SU-DHL-6 (cell line): ENCODE measurements at regions not wholly inside any gene's neighbourhood (a gene's known extent, or its start where the extent isn't known, plus 50 kb on each side); places are given as distances from the start of the nearest gene placed in this dataset.

ENCODE experiments used
- H2AFZ ChIP-seq: fragments of 200-600 bp; sonication (generic); 2 replicates; pipeline ENCODE4 v1.6.1; 2014; ENCODE audit warnings: low read depth, mild to moderate bottlenecking, moderate library complexity, mixed read lengths, antibody characterized with exemption, low read length; ENCODE audit not compliant: severe bottlenecking
- H3F3A ChIP-seq: fragments of 200-600 bp; shearing (Covaris generic); 2 replicates; pipeline ENCODE4 v1.6.0; 2016; ENCODE audit warnings: antibody characterized with exemption, mild to moderate bottlenecking; ENCODE audit not compliant: insufficient read depth
- H3K27ac ChIP-seq: fragments of 200-600 bp; sonication (generic); 2 replicates; pipeline ENCODE4 v1.5.1; 2016; ENCODE audit warnings: low read depth, mild to moderate bottlenecking, low read length, moderate library complexity, mixed read lengths
- H3K27me3 ChIP-seq: fragments of 200-600 bp; sonication (generic), shearing (Covaris generic); 2 replicates; pipeline ENCODE4 v1.6.0; 2014; ENCODE audit warnings: mild to moderate bottlenecking, low read length
- H3K36me3 ChIP-seq: fragments of 200-600 bp; sonication (generic); 2 replicates; pipeline ENCODE4 v1.6.1; 2014; ENCODE audit warnings: mild to moderate bottlenecking, low read length, mixed read lengths
- H3K4me2 ChIP-seq: fragments of 300-600, 200-600 bp; shearing (Covaris generic), sonication (generic); 2 replicates; pipeline ENCODE4 v1.6.0; 2014; ENCODE audit warnings: low read length, low read depth, mild to moderate bottlenecking; ENCODE audit not compliant: poor library complexity, severe bottlenecking
- H3K4me3 ChIP-seq: fragments of 200-600 bp; sonication (generic); 2 replicates; pipeline ENCODE4 v1.5.1; 2014; ENCODE audit warnings: antibody characterized with exemption, low read length, mild to moderate bottlenecking, mixed read lengths; ENCODE audit not compliant: insufficient read depth, poor library complexity, severe bottlenecking
- H3K79me2 ChIP-seq: fragments of 200-600 bp; sonication (generic); 2 replicates; pipeline ENCODE4 v1.6.1; 2014; ENCODE audit warnings: mild to moderate bottlenecking, low read length, moderate library complexity; ENCODE audit not compliant: insufficient read depth
- H3K9ac ChIP-seq: fragments of 200-600 bp; sonication (generic); 2 replicates; pipeline ENCODE4 v1.7.0; 2014; ENCODE audit warnings: mild to moderate bottlenecking, low read length
- H3K9me2 ChIP-seq: fragments of 200-600 bp; sonication (generic); replicated peaks from 2 replicates; pipeline ENCODE4 v1.6.1; 2014; ENCODE audit warnings: low read length; ENCODE audit not compliant: insufficient read depth
- H3K9me3 ChIP-seq: fragments of 200-600 bp; sonication (generic); 2 replicates; pipeline ENCODE4 v1.6.1; 2014; ENCODE audit warnings: low read length, mixed read lengths; ENCODE audit not compliant: insufficient read depth
- H4K20me1 ChIP-seq: fragments of 200-600 bp; sonication (generic); 2 replicates; pipeline ENCODE4 v1.6.1; 2014; ENCODE audit warnings: low read depth, mild to moderate bottlenecking, antibody characterized with exemption, low read length, moderate library complexity, mixed read lengths
- CTCF ChIP-seq: fragments of 200-600 bp; sonication (generic); IDR thresholded peaks from one replicate; pipeline ENCODE4 v1.5.1; 2017; ENCODE audit warnings: antibody characterized with exemption, mild to moderate bottlenecking, low read length, moderate library complexity; ENCODE audit not compliant: insufficient read depth, poor library complexity, severe bottlenecking
- EZH2phosphoT487 ChIP-seq: fragments of 200-600 bp; sonication (generic), shearing (Covaris generic); conservative IDR thresholded peaks from 2 replicates; pipeline ENCODE4 v1.6.1; 2018; ENCODE audit warnings: mild to moderate bottlenecking, antibody characterized with exemption, low read length, moderate library complexity, mixed read lengths

GRCh38 chr5:18270635-18271338 is 636.5 kb downstream of the TAF11L14 start:
- H3K9me2 ChIP-seq: no peaks in the 10 kb centered on the region
- H4K20me1 ChIP-seq: no peaks in the 10 kb centered on the region
- no peaks in the 10 kb centered on the region for H3F3A ChIP-seq
- H3K4me2 ChIP-seq: no peak overlapping the region
- H3K4me3 ChIP-seq: no peak overlapping the region
- H3K36me3 ChIP-seq: no peaks in the 10 kb centered on the region
- H3K9ac ChIP-seq: no peak overlapping the region
- no peaks in the 10 kb centered on the region for H3K79me2 ChIP-seq
- H2AFZ ChIP-seq: no peak overlapping the region
- TF ChIP-seq EZH2phosphoT487 (no peak), CTCF (no peak)
- peaks cover 5% of the 10 kb centered on the region; the same call in 1 of the 2 replicates for H3K9me3 ChIP-seq
- H3K27ac ChIP-seq: no peak overlapping the region
- no peaks in the 10 kb centered on the region for H3K27me3 ChIP-seq

- no peak for TF ChIP-seq EZH2phosphoT487
- TF ChIP-seq CTCF: no peak
- Histone ChIP-seq H3K4me2 (no peak overlapping the region), H3K27me3 (no peaks in the 10 kb centered on the region), H3K36me3 (no peaks in the 10 kb centered on the region), H2AFZ (no peak overlapping the region), H3K9ac (no peak overlapping the region), H3K4me3 (no peak overlapping the region), H3K9me2 (no peaks in the 10 kb centered on the region), H3K9me3 (no peaks in the 10 kb centered on the region), H4K20me1 (no peaks in the 10 kb centered on the region), H3K27ac (no peak overlapping the region), H3F3A (no peaks in the 10 kb centered on the region), H3K79me2 (no peaks in the 10 kb centered on the region)
Observed at GRCh38 chr5:18276939-18277338, 642.7 kb downstream of the TAF11L14 start.

- Histone ChIP-seq H3K36me3 (no peaks in the 10 kb centered on the region), H3K79me2 (no peaks in the 10 kb centered on the region), H3K4me3 (no peak overlapping the region), H3K4me2 (no peak overlapping the region), H3K27me3 (no peaks in the 10 kb centered on the region), H3K9ac (no peak overlapping the region), H3K9me3 (no peaks in the 10 kb centered on the region), H3F3A (no peaks in the 10 kb centered on the region), H2AFZ (no peak overlapping the region), H4K20me1 (no peaks in the 10 kb centered on the region), H3K9me2 (no peaks in the 10 kb centered on the region), H3K27ac (no peak overlapping the region)
- TF ChIP-seq CTCF (peak; percentile 35), EZH2phosphoT487 (no peak)
Observed at GRCh38 chr5:18281947-18282581, 647.8 kb downstream of the TAF11L14 start.
